ENCODE measurements at regions not wholly inside any gene's neighbourhood (a gene's known extent, or its start where the extent isn't known, plus 50 kb on each side); places are given as distances from the start of the nearest gene placed in this dataset.
A peak's percentile ranks its signal among the peaks of the same experiment; 100 is the strongest.

- TF ChIP-seq NFE2L1 (CRISPR knock-in tag; IDR thresholded peaks at IDR 0.05): peak; percentile 35; the same call in 1 of the 2 replicates
- TF ChIP-seq USF1 (CRISPR knock-in tag; IDR thresholded peaks at IDR 0.05): peak; percentile 35; the same call in 1 of the 2 replicates
- TF ChIP-seq HMGXB4 (CRISPR knock-in tag; IDR thresholded peaks at IDR 0.05): peak; percentile 90
These were observed 266.1 kb downstream of the CGGBP1 start, which contains the start of gene HTR1F (continued) for GRCh38 chr3:87792534-87793336.

GRCh38 chr3:87792198-87792533 lies 266.6 kb downstream of the CGGBP1 start:
- no peak for TF ChIP-seq ZNF281 (CRISPR knock-in tag; IDR thresholded peaks at IDR 0.05)
- TF ChIP-seq E2F1 (CRISPR knock-in tag; IDR thresholded peaks at IDR 0.05): no peak
- TF ChIP-seq USF2 (CRISPR knock-in tag; IDR thresholded peaks at IDR 0.05): no peak
- no peaks in the 10 kb centered on the region for H3K36me3 Mint-ChIP-seq
- ATAC-seq: no peak
- H3K27ac Mint-ChIP-seq: no peak overlapping the region
- H3K4me3 Mint-ChIP-seq: peak overlapping the region; percentile 90
- peaks cover 25% of the 10 kb centered on the region for H3K27me3 Mint-ChIP-seq (ENCODE audit: low read depth)
- H3K9me3 Mint-ChIP-seq: peaks cover 10% of the 10 kb centered on the region
- no peak for DNase-seq (ENCODE audit: low spot score)
- ChIA-PET CTCF (interaction anchor here (1.4 to 1.9 kb wide), 4 partner anchors 10 to 213 kb away, joined by 3 to 5 read pairs (median 4); no protein-coding TSS in a partner anchor), POLR2A (no interaction called here)
- H3K4me1 Mint-ChIP-seq: peaks cover 29% of the 10 kb centered on the region

- Mint-ChIP-seq H3K27me3 (ENCODE audit: low read depth) (peaks cover 25% of the 10 kb centered on the region), H3K27ac (no peak overlapping the region), H3K4me3 (peak overlapping the region; percentile 90), H3K9me3 (peaks cover 10% of the 10 kb centered on the region), H3K36me3 (no peaks in the 10 kb centered on the region), H3K4me1 (peaks cover 29% of the 10 kb centered on the region)
- ChIA-PET POLR2A (no interaction called here), CTCF (interaction anchor here (1.4 to 1.9 kb wide), 2 partner anchors 10 to 214 kb away, joined by 3 to 5 read pairs; no protein-coding TSS in a partner anchor)
- DNase-seq (ENCODE audit: low spot score): no peak
- no peak for ATAC-seq
- no peak for TF ChIP-seq MYBL2 (CRISPR knock-in tag; IDR thresholded peaks at IDR 0.05)
- no peak for TF ChIP-seq ESRRA (CRISPR knock-in tag; IDR thresholded peaks at IDR 0.05; ENCODE audit: borderline replicate concordance)
- TF ChIP-seq ATF6 (CRISPR knock-in tag; IDR thresholded peaks at IDR 0.05): no peak
- no peak for TF ChIP-seq ATF2 (CRISPR knock-in tag; IDR thresholded peaks at IDR 0.05; ENCODE audit: borderline replicate concordance, low read depth)
- TF ChIP-seq MLX (CRISPR knock-in tag; IDR thresholded peaks at IDR 0.05): no peak
- TF ChIP-seq EMX1 (CRISPR knock-in tag; IDR thresholded peaks at IDR 0.05): no peak
- TF ChIP-seq ELF4 (CRISPR knock-in tag; IDR thresholded peaks at IDR 0.05; ENCODE audit: low read depth): no peak
- no peak for TF ChIP-seq E2F1 (CRISPR knock-in tag; IDR thresholded peaks at IDR 0.05)
- no peak for TF ChIP-seq ZBTB43 (CRISPR knock-in tag; IDR thresholded peaks at IDR 0.05)
- TF ChIP-seq NFE2L1 (CRISPR knock-in tag; IDR thresholded peaks at IDR 0.05): no peak
These were observed 267.4 kb downstream of the CGGBP1 start for GRCh38 chr3:87791248-87792027.
